K562 (cell line): ENCODE measurements at regions not wholly inside any gene's neighbourhood (a gene's known extent, or its start where the extent isn't known, plus 50 kb on each side); places are given as distances from the start of the nearest gene placed in this dataset.

Experiments
- ATAC-seq: fragments of 200-7000 bp; cut with Tn5 transposase; 3 replicates; pipeline ENCODE4 v1.9.1; 2020; ENCODE audit warnings: moderate library complexity
- BruUV-seq: library from RNA; stranded (reverse); fragments of 400-500 nt; replicated peaks from 2 replicates; lab custom pipeline; 2021; lab: Mats Ljungman, UMichigan
- CTCF ChIA-PET: fragments of 300-600 bp; formaldehyde crosslinking; extraction: SDS; loops from one replicate; lab custom pipeline; 2021; ENCODE audit warnings: low intra/inter-chr PET ratio; lab: Yijun Ruan, JAX
- POLR2A ChIA-PET: fragments of 300-600, 350-650 bp; sonication (Branson Sonifier 250); formaldehyde crosslinking; extraction: SDS; loops from one replicate; lab custom pipeline; 2021; ENCODE audit warnings: antibody characterized with exemption, inconsistent platforms; lab: Yijun Ruan, JAX
- DNase-seq, 4 experiments: peaks; one replicate each; pipeline versions ENCODE4 v3.0.0 to v3.0.0-alpha.2; 2011 to 2018; ENCODE audit warnings: low spot score in 3 of 4, mixed read lengths in 3 of 4; ENCODE audit errors: extremely low read depth in 1 of 4
- FAIRE-seq: peaks from 2 replicates; lab custom pipeline; 2011; peaks lifted over from hg19 to GRCh38; lab: Jason Lieb, UNC
- H2AFZ ChIP-seq: 2 replicates; pipeline ENCODE4 v1.6.0; 2011; ENCODE audit warnings: low read depth, low read length, control low read depth, inconsistent platforms
- H3K27ac ChIP-seq: fragments of 200-600 bp; 3 replicates; pipeline ENCODE4 v1.8.0; 2011; ENCODE audit warnings: low read depth, mild to moderate bottlenecking, control low read depth, inconsistent platforms, low read length, moderate library complexity, mixed read lengths; ENCODE audit errors: extremely low read depth
- H3K27me3 ChIP-seq, 2 experiments: fragments of 300-600 bp in 1 of 2; 2 replicates in 1 of 2; 3 replicates in 1 of 2; pipeline versions ENCODE4 v1.6.0 to v1.8.0; 2011; ENCODE audit warnings: inconsistent platforms in 2 of 2, low read length in 2 of 2, mild to moderate bottlenecking in 1 of 2, mixed read lengths in 1 of 2, moderate library complexity in 1 of 2; ENCODE audit not compliant: control insufficient read depth in 2 of 2, insufficient read depth in 2 of 2
- H3K36me3 ChIP-seq: fragments of 300-600 bp; 3 replicates; pipeline ENCODE4 v1.8.0; 2011; ENCODE audit warnings: mild to moderate bottlenecking, low read length, inconsistent platforms; ENCODE audit not compliant: control insufficient read depth, insufficient read depth
- H3K4me1 ChIP-seq, 2 experiments: fragments of 200-600 bp in 1 of 2; replicated peaks in 1 of 2; 2 replicates in 1 of 2; 3 replicates in 1 of 2; pipeline versions ENCODE4 v1.5.1 to v1.8.0; 2011; ENCODE audit warnings: inconsistent platforms in 2 of 2, low read length in 2 of 2, mild to moderate bottlenecking in 1 of 2, mixed read lengths in 1 of 2, moderate library complexity in 1 of 2; ENCODE audit not compliant: control insufficient read depth in 2 of 2, insufficient read depth in 2 of 2
- H3K4me2 ChIP-seq: 2 replicates; pipeline ENCODE4 v1.6.1; 2011; ENCODE audit warnings: low read length, control low read depth, inconsistent platforms, mixed read lengths; ENCODE audit not compliant: insufficient read depth
- H3K4me3 ChIP-seq: fragments of 200-600 bp; sonication (generic), shearing (Covaris generic); 2 replicates; pipeline ENCODE4 v1.5.1; 2016; ENCODE audit warnings: control low read depth, inconsistent platforms
- H3K79me2 ChIP-seq: fragments of 200-600 bp; 3 replicates; pipeline ENCODE4 v1.8.0; 2011; ENCODE audit warnings: low read length, inconsistent platforms; ENCODE audit not compliant: control insufficient read depth, insufficient read depth
- H3K9ac ChIP-seq, 2 experiments: 2 replicates each; pipeline versions ENCODE4 v1.6.0 to v1.6.1; 2011; ENCODE audit warnings: low read depth in 2 of 2, low read length in 2 of 2, control low read depth in 1 of 2, inconsistent platforms in 1 of 2, mild to moderate bottlenecking in 1 of 2, mixed read lengths in 1 of 2; ENCODE audit not compliant: insufficient read depth in 1 of 2
- H3K9me1 ChIP-seq: one replicate; pipeline ENCODE4 v1.6.0; 2011; ENCODE audit warnings: inconsistent platforms, mild to moderate bottlenecking, low read length, moderate library complexity; ENCODE audit not compliant: control insufficient read depth, insufficient read depth
- H3K9me3 ChIP-seq: replicated peaks from 2 replicates; pipeline ENCODE4 v1.5.1; 2011; ENCODE audit warnings: low read depth, low read length, inconsistent platforms; ENCODE audit not compliant: control insufficient read depth, insufficient read depth
- H4K20me1 ChIP-seq: replicated peaks from 2 replicates; pipeline ENCODE4 v1.6.1; 2011; ENCODE audit warnings: low read length, inconsistent platforms, mixed read lengths; ENCODE audit not compliant: control insufficient read depth, insufficient read depth
- CCNT2 ChIP-seq: IDR thresholded peaks from 2 replicates; pipeline ENCODE4 v1.6.1; 2011; ENCODE audit warnings: borderline replicate concordance, low read depth, mild to moderate bottlenecking, moderate library complexity, mixed read lengths, low read length; ENCODE audit not compliant: insufficient read length; ENCODE audit errors: extremely low read depth
- CHD1 ChIP-seq: fragments of 200-600 bp; sonication (generic); IDR thresholded peaks from one replicate; pipeline ENCODE4 v1.6.1; 2012; ENCODE audit warnings: mild to moderate bottlenecking, moderate library complexity, low read length, inconsistent platforms
- ESRRB ChIP-seq: fragments of 250-450 bp; sonication (Bioruptor Pico); IDR thresholded peaks from 2 replicates; pipeline ENCODE4 v1.5.0; 2020; ENCODE audit warnings: mild to moderate bottlenecking, moderate library complexity, borderline replicate concordance
- ETV1 ChIP-seq: fragments of 450-650 bp; conservative IDR thresholded peaks from 2 replicates; pipeline ENCODE4 v1.6.1; 2016; ENCODE audit warnings: missing genetic modification characterization, control low read depth, low read depth, missing compliant biosample characterization
- GABPB2 ChIP-seq: fragments of 250-450 bp; sonication (Bioruptor Pico); conservative IDR thresholded peaks from 2 replicates; pipeline ENCODE4 v1.5.1; 2021; ENCODE audit warnings: mild to moderate bottlenecking
- KLF1 ChIP-seq: fragments of 450-650 bp; IDR thresholded peaks from 2 replicates; pipeline ENCODE4 v1.6.1; 2016; ENCODE audit warnings: missing genetic modification characterization, missing compliant biosample characterization
- NFATC3 ChIP-seq: fragments of 450-650 bp; IDR thresholded peaks from 2 replicates; pipeline ENCODE4 v1.6.1; 2017; ENCODE audit warnings: mild to moderate bottlenecking
- PBX2 ChIP-seq, 2 experiments: IDR thresholded peaks in 1 of 2; conservative IDR thresholded peaks in 1 of 2; 2 replicates each; pipeline ENCODE4 v1.6.1; 2016; ENCODE audit warnings: low read depth in 2 of 2, mild to moderate bottlenecking in 1 of 2, missing compliant biosample characterization in 1 of 2, missing genetic modification characterization in 1 of 2, moderate library complexity in 1 of 2
- PURB ChIP-seq: sonication (generic); formaldehyde crosslinking; IDR thresholded peaks from 2 replicates; pipeline ENCODE4 v1.9.0; 2021; ENCODE audit warnings: low read depth, mild to moderate bottlenecking, missing genetic modification reagents
- RAD21 ChIP-seq, 2 experiments: fragments of 250-450 bp in 1 of 2; fragments of 450-650 bp in 1 of 2; sonication (Bioruptor Pico) in 1 of 2; formaldehyde crosslinking in 1 of 2; IDR thresholded peaks in 1 of 2; conservative IDR thresholded peaks in 1 of 2; 2 replicates each; pipeline versions ENCODE4 v1.4.0 to v1.8.0; 2020 to 2022; ENCODE audit warnings: mild to moderate bottlenecking in 2 of 2, moderate library complexity in 1 of 2
- SMAD1 ChIP-seq: fragments of 150-350 bp; IDR thresholded peaks from 2 replicates; pipeline ENCODE4 v1.6.1; 2014; ENCODE audit warnings: low read length, low read depth; ENCODE audit not compliant: partially characterized antibody
- SRSF7 ChIP-seq: fragments of 200-400 bp; formaldehyde crosslinking; optimal IDR thresholded peaks from 2 replicates; pipeline ENCODE3; 2017; ENCODE audit warnings: mild to moderate bottlenecking, low read depth, low read length
- TRIM24 ChIP-seq, 2 experiments: fragments of 450-650 bp; IDR thresholded peaks; 2 replicates each; pipeline ENCODE4 v1.6.1; 2016
- ZFP36 ChIP-seq: fragments of 150-350 bp; IDR thresholded peaks from 2 replicates; pipeline ENCODE4 v1.6.1; 2018; ENCODE audit warnings: low read length, low read depth; ENCODE audit not compliant: partially characterized antibody
- ZNF146 ChIP-seq: IDR thresholded peaks from one replicate; pipeline ENCODE4 v1.6.1; 2018; ENCODE audit warnings: missing compliant biosample characterization; ENCODE audit not compliant: unreplicated experiment
- ZNF165 ChIP-seq: fragments of 250-450 bp; sonication (Bioruptor Pico); IDR thresholded peaks from 2 replicates; pipeline ENCODE4 v1.4.0; 2020; ENCODE audit warnings: borderline replicate concordance
- ZNF41 ChIP-seq: fragments of 250-450 bp; sonication (Bioruptor Pico); conservative IDR thresholded peaks from 2 replicates; pipeline ENCODE4 v1.4.0; 2020; ENCODE audit warnings: mild to moderate bottlenecking
- WGBS: fragments of 100-300 bp; shearing (Covaris generic); methylation state at CpG from one replicate; pipeline ENCODE4 v1.1.6; 2016; ENCODE audit warnings: low coverage, mixed read lengths; ENCODE audit not compliant: insufficient coverage; ENCODE audit errors: missing lambda C conversion rate; 5-methylcytosine and 5-hydroxymethylcytosine counted together
- in situ Hi-C: fragments of 300-500 bp; cut with MboI; formaldehyde crosslinking; loops from 4 replicates; pipeline ENCODE4 v1.15.0; 2018; ENCODE audit warnings: inconsistent platforms, mixed read lengths
- intact Hi-C: fragments of 100-400 bp; cut with micrococcal nuclease; formaldehyde crosslinking; loops from 2 replicates; pipeline ENCODE4 v1.14.2; 2022
- TF ChIP-seq, protein P1 (sequence below): fragments of 150-350 bp; conservative IDR thresholded peaks from 2 replicates; pipeline ENCODE4 v1.6.1; 2014; ENCODE audit warnings: low read length

GRCh38 chr11:28615542-28615941 is 507.4 kb downstream of the METTL15 start:
- Histone ChIP-seq H3K9me3 (no peaks in the 10 kb centered on the region; the same call in 1 of the 2 replicates), H3K27me3 (no peaks in the 10 kb centered on the region), H3K4me1 (no peaks in the 10 kb centered on the region), H3K9ac (no peak overlapping the region), H3K27ac (no peak overlapping the region), H3K4me2 (no peak overlapping the region), H3K79me2 (no peaks in the 10 kb centered on the region), H4K20me1 (no peaks in the 10 kb centered on the region), H3K36me3 (no peaks in the 10 kb centered on the region), H3K9me1 (no peaks in the 10 kb centered on the region), H2AFZ (no peak overlapping the region), H3K4me3 (no peak overlapping the region)
- intact Hi-C loops (no loop called here), in situ Hi-C loops (no loop called here)
- no TSS peak for BruUV-seq
- CTCF ChIA-PET, result no interaction called here
- WGBS, result 0% methylated on average over 2 of the region's 2 CpGs
- no peak for FAIRE-seq
- DNase-seq, result no peak
- POLR2A ChIA-PET, result no interaction called here
- no peak for ATAC-seq
- no peak for TF ChIP-seq ESRRB (CRISPR knock-in tag)
- TF ChIP-seq PBX2 (CRISPR knock-in tag; IDR thresholded peaks at IDR 0.05; ENCODE audit: low read depth), result no peak
- TF ChIP-seq PBX2 (tag; conservative IDR thresholded peaks at IDR 0.05; ENCODE audit: low read depth), result no peak
- no peak for TF ChIP-seq NFATC3
- no peak for TF ChIP-seq ZNF146 (CRISPR knock-in tag)
- TF ChIP-seq RAD21 (CRISPR knock-in tag; conservative IDR thresholded peaks at IDR 0.05 in 1 of 2, IDR thresholded peaks at IDR 0.05 in 1 of 2), result no peak
- TF ChIP-seq, protein P1, sequence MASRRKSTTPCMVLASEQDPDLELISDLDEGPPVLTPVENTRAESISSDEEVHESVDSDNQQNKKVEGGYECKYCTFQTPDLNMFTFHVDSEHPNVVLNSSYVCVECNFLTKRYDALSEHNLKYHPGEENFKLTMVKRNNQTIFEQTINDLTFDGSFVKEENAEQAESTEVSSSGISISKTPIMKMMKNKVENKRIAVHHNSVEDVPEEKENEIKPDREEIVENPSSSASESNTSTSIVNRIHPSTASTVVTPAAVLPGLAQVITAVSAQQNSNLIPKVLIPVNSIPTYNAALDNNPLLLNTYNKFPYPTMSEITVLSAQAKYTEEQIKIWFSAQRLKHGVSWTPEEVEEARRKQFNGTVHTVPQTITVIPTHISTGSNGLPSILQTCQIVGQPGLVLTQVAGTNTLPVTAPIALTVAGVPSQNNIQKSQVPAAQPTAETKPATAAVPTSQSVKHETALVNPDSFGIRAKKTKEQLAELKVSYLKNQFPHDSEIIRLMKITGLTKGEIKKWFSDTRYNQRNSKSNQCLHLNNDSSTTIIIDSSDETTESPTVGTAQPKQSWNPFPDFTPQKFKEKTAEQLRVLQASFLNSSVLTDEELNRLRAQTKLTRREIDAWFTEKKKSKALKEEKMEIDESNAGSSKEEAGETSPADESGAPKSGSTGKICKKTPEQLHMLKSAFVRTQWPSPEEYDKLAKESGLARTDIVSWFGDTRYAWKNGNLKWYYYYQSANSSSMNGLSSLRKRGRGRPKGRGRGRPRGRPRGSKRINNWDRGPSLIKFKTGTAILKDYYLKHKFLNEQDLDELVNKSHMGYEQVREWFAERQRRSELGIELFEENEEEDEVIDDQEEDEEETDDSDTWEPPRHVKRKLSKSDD, result no peak
- TF ChIP-seq CHD1, result no peak
- no peak for TF ChIP-seq KLF1 (tag)
- TF ChIP-seq GABPB2, result no peak
- TF ChIP-seq SMAD1, result no peak
- TF ChIP-seq ZNF41 (CRISPR knock-in tag), result no peak
- TF ChIP-seq TRIM24 (IDR thresholded peaks at IDR 0.05), result no peak
- no peak for TF ChIP-seq PURB (CRISPR knock-in tag)
- TF ChIP-seq CCNT2, result no peak
- TF ChIP-seq ETV1, result no peak
- no peak for TF ChIP-seq SRSF7
- no peak for TF ChIP-seq ZNF165
- no peak for TF ChIP-seq ZFP36
